Stimulated activated naive CD4-positive, alpha-beta T cell treated with Interleukin-2 at 50 U/mL for 16 hours (primary cell): ENCODE measurements at regions not wholly inside any gene's neighbourhood (a gene's known extent, or its start where the extent isn't known, plus 50 kb on each side); places are given as distances from the start of the nearest gene placed in this dataset.

ENCODE experiments used
- DNase-seq: peaks from one replicate; lab custom pipeline; 2025; lab: John Stamatoyannopoulos, UW

GRCh38 chr5:39605145-39605544 lies 180.4 kb upstream of the DAB2 start:
- no peak for DNase-seq

GRCh38 chr5:39604491-39604890 lies 179.7 kb upstream of the DAB2 start:
- DNase-seq = no peak

- no peak for DNase-seq
Observed at GRCh38 chr5:39599721-39600431, 175.1 kb upstream of the DAB2 start.

- no peak for DNase-seq
Observed at GRCh38 chr5:39598661-39599248, 174.0 kb upstream of the DAB2 start.

GRCh38 chr5:39588179-39588578 lies 163.4 kb upstream of the DAB2 start:
- no peak for DNase-seq

GRCh38 chr5:39587675-39588074 lies 162.9 kb upstream of the DAB2 start:
- no peak for DNase-seq

- DNase-seq = no peak
Observed at GRCh38 chr5:39586185-39586584, 161.4 kb upstream of the DAB2 start.

- no peak for DNase-seq
Observed at GRCh38 chr5:39584927-39585326, 160.1 kb upstream of the DAB2 start.

GRCh38 chr5:39580702-39581453 lies 156.1 kb upstream of the DAB2 start:
- DNase-seq = no peak

GRCh38 chr5:39579750-39580149 lies 155.0 kb upstream of the DAB2 start:
- no peak for DNase-seq

GRCh38 chr5:39578887-39579497 lies 154.2 kb upstream of the DAB2 start:
- no peak for DNase-seq

GRCh38 chr5:39577529-39577928 lies 152.7 kb upstream of the DAB2 start:
- no peak for DNase-seq

- DNase-seq = no peak
Observed at GRCh38 chr5:39570403-39571027, 145.7 kb upstream of the DAB2 start.

- no peak for DNase-seq
Observed at GRCh38 chr5:39569857-39570256, 145.1 kb upstream of the DAB2 start.

GRCh38 chr5:39566891-39567290 lies 142.1 kb upstream of the DAB2 start:
- no peak for DNase-seq

- no peak for DNase-seq
Observed at GRCh38 chr5:39566029-39566428, 141.2 kb upstream of the DAB2 start.

GRCh38 chr5:39561421-39561820 lies 136.6 kb upstream of the DAB2 start:
- no peak for DNase-seq

GRCh38 chr5:39560726-39561125 lies 135.9 kb upstream of the DAB2 start:
- DNase-seq = no peak

GRCh38 chr5:39559923-39560322 lies 135.1 kb upstream of the DAB2 start:
- DNase-seq = no peak

GRCh38 chr5:39558541-39558940 lies 133.8 kb upstream of the DAB2 start:
- DNase-seq = no peak

GRCh38 chr5:39555788-39556187 lies 131.0 kb upstream of the DAB2 start:
- no peak for DNase-seq

- DNase-seq = no peak
Observed at GRCh38 chr5:39547553-39548154, 122.9 kb upstream of the DAB2 start.
